GM12865 (cell line): ENCODE measurements at regions not wholly inside any gene's neighbourhood (a gene's known extent, or its start where the extent isn't known, plus 50 kb on each side); places are given as distances from the start of the nearest gene placed in this dataset.

Source experiments
- DNase-seq: peaks from one replicate; pipeline ENCODE4 v3.0.0; 2010; ENCODE audit warnings: low read depth
- H3K4me3 ChIP-seq: 2 replicates; pipeline ENCODE4 v1.5.1; 2011; ENCODE audit warnings: mild to moderate bottlenecking, low read depth, low read length, control low read depth
- CTCF ChIP-seq: IDR thresholded peaks from 2 replicates; pipeline ENCODE4 v1.5.1; 2011; ENCODE audit warnings: low read length, control low read depth, low read depth, inconsistent platforms; ENCODE audit not compliant: insufficient read depth; ENCODE audit errors: missing control alignments

- no peak for TF ChIP-seq CTCF
- no peak for DNase-seq
- no peak overlapping the region for H3K4me3 ChIP-seq
Measured at GRCh38 chr13:106117035-106117434, 418.4 kb downstream of the EFNB2 start.

- no peak overlapping the region for H3K4me3 ChIP-seq
- no peak for TF ChIP-seq CTCF
- no peak for DNase-seq
Measured at GRCh38 chr13:106115081-106115480, 420.4 kb downstream of the EFNB2 start.

- TF ChIP-seq CTCF, result no peak
- no peak overlapping the region for H3K4me3 ChIP-seq
- DNase-seq, result no peak
Measured at GRCh38 chr13:106113796-106114195, 421.7 kb downstream of the EFNB2 start.

- no peak for DNase-seq
- no peak for TF ChIP-seq CTCF
- H3K4me3 ChIP-seq, result no peak overlapping the region
Measured at GRCh38 chr13:106112191-106112590, 423.3 kb downstream of the EFNB2 start.

- H3K4me3 ChIP-seq, result no peak overlapping the region
- DNase-seq, result no peak
- no peak for TF ChIP-seq CTCF
Measured at GRCh38 chr13:106110241-106110855, 425.1 kb downstream of the EFNB2 start.

GRCh38 chr13:106109391-106109791 is 426.1 kb downstream of the EFNB2 start:
- no peak overlapping the region for H3K4me3 ChIP-seq
- TF ChIP-seq CTCF, result no peak
- no peak for DNase-seq

GRCh38 chr13:106108346-106108745 is 427.1 kb downstream of the EFNB2 start:
- no peak overlapping the region for H3K4me3 ChIP-seq
- DNase-seq, result no peak
- TF ChIP-seq CTCF, result no peak
